Sigmoid colon (tissue), 4 donors: ENCODE measurements at regions not wholly inside any gene's neighbourhood (a gene's known extent, or its start where the extent isn't known, plus 50 kb on each side); places are given as distances from the start of the nearest gene placed in this dataset.
"Not testable (repeated sequence)": the region's sequence is repeated elsewhere in the genome, so short reads cannot be mapped to it uniquely, and the experiment has no call there.

Source experiments
- CTCF ChIP-seq, 4 experiments: fragments of 450-650 bp in 3 of 4; fragments of 200-600 bp in 1 of 4; IDR thresholded peaks; one replicate each; pipeline ENCODE4 v1.5.1; 2016 to 2019; ENCODE audit warnings: antibody characterized with exemption in 4 of 4, mild to moderate bottlenecking in 3 of 4, moderate library complexity in 2 of 4
- EP300 ChIP-seq, 4 donors: sonication (generic); formaldehyde crosslinking; IDR thresholded peaks; one replicate each; pipeline ENCODE4 v1.6.1; 2017; ENCODE audit warnings: antibody characterized with exemption in 4 of 4
- POLR2A ChIP-seq, 2 donors: fragments of 450-650 bp; IDR thresholded peaks; one replicate each; pipeline ENCODE4 v1.6.1; 2016; ENCODE audit warnings: antibody characterized with exemption in 2 of 2, mild to moderate bottlenecking in 2 of 2, moderate library complexity in 2 of 2

DNA sequence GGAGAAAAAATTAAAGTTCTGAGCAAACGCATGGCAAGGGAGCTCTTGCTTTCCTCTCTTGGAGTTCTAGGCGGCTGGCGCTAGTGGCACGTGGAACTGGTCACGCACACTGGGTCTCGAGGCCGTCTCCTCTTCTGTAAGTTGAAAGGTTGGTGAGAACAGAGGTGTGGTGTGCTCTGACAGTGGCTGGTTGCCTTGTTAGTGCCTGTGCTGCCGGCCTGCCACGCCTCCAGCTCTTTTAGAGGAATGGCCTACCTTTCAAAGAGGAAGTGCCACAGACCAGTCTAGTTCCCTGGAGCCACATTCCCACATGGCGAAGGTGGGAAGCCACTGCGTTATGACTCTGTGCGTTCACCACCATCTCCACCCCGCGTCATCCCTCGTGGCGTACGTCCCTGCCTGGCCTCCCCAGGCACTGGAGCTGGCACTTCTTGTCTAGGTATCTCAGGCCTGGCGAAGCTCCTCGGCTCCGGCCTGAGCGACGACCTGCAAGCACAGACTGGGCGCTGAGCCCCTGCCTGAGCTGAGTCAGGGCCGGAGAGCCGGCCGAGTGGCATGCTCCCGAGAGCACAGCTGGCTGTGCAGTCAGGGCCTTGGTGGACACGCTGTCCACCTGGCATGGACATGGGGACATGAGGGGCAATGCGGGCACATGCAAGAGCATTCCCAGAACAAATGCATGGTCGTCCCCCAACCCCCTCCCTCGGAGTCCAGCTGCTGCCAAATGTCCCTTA, 4453.1 kb upstream of the TPTE start:
- TF ChIP-seq POLR2A, CTCF, EP300 (IDR thresholded peaks at IDR 0.05): not testable (repeated sequence)
